HL-60 (cell line): ENCODE measurements at regions not wholly inside any gene's neighbourhood (a gene's known extent, or its start where the extent isn't known, plus 50 kb on each side); places are given as distances from the start of the nearest gene placed in this dataset.

ENCODE experiments used
- DNase-seq, 2 experiments: peaks; one replicate each; pipeline ENCODE4 v3.0.0-alpha.2; 2010 to 2020; ENCODE audit warnings: low read depth in 1 of 2, low spot score in 1 of 2
- H3K27ac ChIP-seq: fragments of 250-450 bp; sonication (Bioruptor Pico); replicated peaks from 2 replicates; pipeline ENCODE4 v1.5.1; 2020; ENCODE audit warnings: mild to moderate bottlenecking, moderate library complexity
- H3K27me3 ChIP-seq: fragments of 250-450 bp; sonication (Bioruptor Pico); 2 replicates; pipeline ENCODE4 v1.5.1; 2021; ENCODE audit warnings: mild to moderate bottlenecking, moderate library complexity; ENCODE audit not compliant: insufficient read depth, poor library complexity, severe bottlenecking
- H3K4me3 ChIP-seq: replicated peaks from 2 replicates; pipeline ENCODE4 v1.5.1; 2011; ENCODE audit warnings: mild to moderate bottlenecking, control low read depth, low read length; ENCODE audit not compliant: insufficient read depth
- CTCF ChIP-seq: IDR thresholded peaks from one replicate; pipeline ENCODE4 v1.5.1; 2011; ENCODE audit warnings: low read length, control low read depth, inconsistent platforms; ENCODE audit not compliant: insufficient read depth
- GABPA ChIP-seq: IDR thresholded peaks from 2 replicates; pipeline ENCODE4 v1.6.1; 2012; ENCODE audit warnings: low read depth
- POLR2AphosphoS5 ChIP-seq: IDR thresholded peaks from 2 replicates; pipeline ENCODE4 v1.6.1; 2012; ENCODE audit warnings: low read depth
- REST ChIP-seq: IDR thresholded peaks from 2 replicates; pipeline ENCODE4 v1.6.1; 2012; ENCODE audit warnings: low read depth; ENCODE audit not compliant: insufficient replicate concordance
- SPI1 ChIP-seq: IDR thresholded peaks from 2 replicates; pipeline ENCODE4 v1.6.1; 2012; ENCODE audit warnings: low read depth, mild to moderate bottlenecking, borderline replicate concordance

GRCh38 chr7:3201306-3201705, 99.7 kb upstream of the SDK1 start:
- TF ChIP-seq REST, result no peak
- TF ChIP-seq CTCF, result no peak
- TF ChIP-seq SPI1, result no peak
- TF ChIP-seq GABPA, result no peak
- TF ChIP-seq POLR2AphosphoS5, result no peak
- DNase-seq, result no peak
- Histone ChIP-seq H3K27ac (no peak overlapping the region), H3K27me3 (no peaks in the 10 kb centered on the region), H3K4me3 (no peak overlapping the region)

GRCh38 chr7:3201937-3202710, 98.9 kb upstream of the SDK1 start:
- Histone ChIP-seq H3K27ac (no peak overlapping the region), H3K4me3 (no peak overlapping the region), H3K27me3 (no peaks in the 10 kb centered on the region)
- no peak for TF ChIP-seq SPI1
- no peak for TF ChIP-seq REST
- no peak for TF ChIP-seq CTCF
- TF ChIP-seq POLR2AphosphoS5, result no peak
- no peak for TF ChIP-seq GABPA
- DNase-seq, result no peak

GRCh38 chr7:3204526-3204925, 96.5 kb upstream of the SDK1 start:
- TF ChIP-seq GABPA, result no peak
- no peak for TF ChIP-seq REST
- TF ChIP-seq POLR2AphosphoS5, result no peak
- H3K27me3 ChIP-seq, result no peaks in the 10 kb centered on the region
- no peak overlapping the region for H3K4me3 ChIP-seq
- no peak overlapping the region for H3K27ac ChIP-seq
- DNase-seq, result no peak
